CD14-positive monocyte (primary cell): ENCODE measurements at regions not wholly inside any gene's neighbourhood (a gene's known extent, or its start where the extent isn't known, plus 50 kb on each side); places are given as distances from the start of the nearest gene placed in this dataset.

Source experiments
- DNase-seq, 3 donors: peaks; one replicate each; pipeline ENCODE4 v3.0.0-alpha.2; 2011 to 2022
- H2AFZ ChIP-seq: 2 replicates; pipeline ENCODE4 v1.6.0; 2012; ENCODE audit warnings: mild to moderate bottlenecking, low read depth, low read length, inconsistent platforms; ENCODE audit not compliant: insufficient read depth, poor library complexity, severe bottlenecking
- H3K27ac ChIP-seq, 2 donors: 1 replicate in 1 of 2; 2 replicates in 1 of 2; pipeline ENCODE4 v1.5.1; 2012 to 2013; ENCODE audit warnings: low read length in 2 of 2, control low read depth in 1 of 2, inconsistent platforms in 1 of 2, low read depth in 1 of 2, mild to moderate bottlenecking in 1 of 2
- H3K27me3 ChIP-seq, 2 donors: one replicate each; pipeline versions ENCODE4 v1.6.0 to v1.6.1; 2011 to 2013; ENCODE audit warnings: low read length in 2 of 2; ENCODE audit not compliant: control insufficient read depth in 2 of 2, insufficient read depth in 2 of 2
- H3K36me3 ChIP-seq, 2 donors: replicated peaks in 1 of 2; 1 replicate in 1 of 2; 2 replicates in 1 of 2; pipeline versions ENCODE4 v1.5.1 to v1.6.1; 2012 to 2013; ENCODE audit warnings: low read length in 2 of 2, control low read depth in 1 of 2, inconsistent platforms in 1 of 2, mild to moderate bottlenecking in 1 of 2; ENCODE audit not compliant: insufficient read depth in 2 of 2, control insufficient read depth in 1 of 2
- H3K4me1 ChIP-seq, 2 donors: 1 replicate in 1 of 2; 2 replicates in 1 of 2; pipeline versions ENCODE4 v1.5.1 to v1.6.1; 2012 to 2013; ENCODE audit warnings: low read length in 2 of 2, control low read depth in 1 of 2, inconsistent platforms in 1 of 2, mild to moderate bottlenecking in 1 of 2, moderate library complexity in 1 of 2; ENCODE audit not compliant: insufficient read depth in 2 of 2, control insufficient read depth in 1 of 2
- H3K4me2 ChIP-seq: replicated peaks from 2 replicates; pipeline ENCODE3; 2012; ENCODE audit warnings: low read length, moderate library complexity, mild to moderate bottlenecking; ENCODE audit not compliant: poor library complexity, severe bottlenecking; ENCODE audit errors: extremely low read depth
- H3K4me3 ChIP-seq, 3 experiments: fragments of 200-600 bp in 1 of 3; sonication (generic) in 1 of 3; replicated peaks in 1 of 3; 1 replicate in 2 of 3; 2 replicates in 1 of 3; pipeline ENCODE4 v1.5.1; 2011 to 2013; ENCODE audit warnings: low read length in 3 of 3, mild to moderate bottlenecking in 3 of 3, control low read depth in 2 of 3, low read depth in 2 of 3, inconsistent platforms in 1 of 3, moderate library complexity in 1 of 3
- H3K79me2 ChIP-seq: 2 replicates; pipeline ENCODE4 v1.6.0; 2012; ENCODE audit warnings: mild to moderate bottlenecking, control low read depth, inconsistent platforms, low read length, moderate library complexity; ENCODE audit not compliant: insufficient read depth
- H3K9ac ChIP-seq: 2 replicates; pipeline ENCODE4 v1.6.0; 2017; ENCODE audit warnings: low read length, mild to moderate bottlenecking; ENCODE audit not compliant: insufficient read depth, poor library complexity, severe bottlenecking
- H3K9me3 ChIP-seq, 2 donors: replicated peaks in 1 of 2; 1 replicate in 1 of 2; 2 replicates in 1 of 2; pipeline versions ENCODE4 v1.5.1 to v1.6.1; 2012 to 2013; ENCODE audit warnings: low read length in 2 of 2, control low read depth in 1 of 2; ENCODE audit not compliant: control insufficient read depth in 1 of 2, insufficient read depth in 1 of 2
- H4K20me1 ChIP-seq: 2 replicates; pipeline ENCODE4 v1.6.0; 2012; ENCODE audit warnings: mild to moderate bottlenecking, low read length, control low read depth, moderate library complexity; ENCODE audit not compliant: insufficient read depth
- H3K27ac Mint-ChIP-seq, 7 donors: one replicate each; pipeline ENCODE4 v1.8.0; 2020; ENCODE audit warnings: mild to moderate bottlenecking in 7 of 7, mixed read lengths in 7 of 7, moderate library complexity in 6 of 7, inconsistent platforms in 2 of 7
- H3K27me3 Mint-ChIP-seq, 3 donors: one replicate each; pipeline ENCODE4 v1.8.0; 2021 to 2022; ENCODE audit warnings: low read depth in 3 of 3, mild to moderate bottlenecking in 3 of 3, mixed read lengths in 3 of 3, moderate library complexity in 3 of 3, inconsistent platforms in 1 of 3
- H3K36me3 Mint-ChIP-seq, 2 donors: one replicate each; pipeline ENCODE4 v1.8.0; 2020; ENCODE audit warnings: mixed read lengths in 2 of 2, inconsistent platforms in 1 of 2, mild to moderate bottlenecking in 1 of 2
- H3K4me1 Mint-ChIP-seq: one replicate; pipeline ENCODE4 v1.8.0; 2020; ENCODE audit warnings: mild to moderate bottlenecking, mixed read lengths
- H3K4me3 Mint-ChIP-seq, 2 donors: one replicate each; pipeline ENCODE4 v1.8.0; 2020; ENCODE audit warnings: mild to moderate bottlenecking in 2 of 2, mixed read lengths in 2 of 2, moderate library complexity in 1 of 2
- H3K9me3 Mint-ChIP-seq, 7 donors: one replicate each; pipeline ENCODE4 v1.8.0; 2020 to 2022; ENCODE audit warnings: mixed read lengths in 7 of 7, mild to moderate bottlenecking in 6 of 7, moderate library complexity in 6 of 7, inconsistent platforms in 2 of 7
- CTCF ChIP-seq: fragments of 200-600 bp; IDR thresholded peaks from one replicate; pipeline ENCODE4 v1.8.0; 2022; ENCODE audit warnings: antibody characterized with exemption, mild to moderate bottlenecking
- WGBS: methylation state at CpG from one replicate; pipeline ENCODE4 v1.1.5; 2013; ENCODE audit warnings: missing lambda C conversion rate; ENCODE audit not compliant: insufficient coverage; 5-methylcytosine and 5-hydroxymethylcytosine counted together
- intact Hi-C, 2 donors: fragments of 100-400 bp; cut with micrococcal nuclease; formaldehyde crosslinking; loops; one replicate each; pipeline versions ENCODE4 v1.15.0 to v1.15.1; 2023

GRCh38 chr13:89554801-89555200, 1792.7 kb upstream of the MIR17HG start:
- no peak overlapping the region for H2AFZ ChIP-seq
- intact Hi-C loops, result no loop called here
- no CpG with 5 or more reads among the region's 1 CpG for WGBS

GRCh38 chr13:89565476-89566100, 1781.9 kb upstream of the MIR17HG start:
- Mint-ChIP-seq H3K9me3 (peaks cover 0 to 5% (median 0%) of the 10 kb centered on the region in 7 donors), H3K4me3 (no peak overlapping the region), H3K27me3 (no peaks in the 10 kb centered on the region), H3K36me3 (no peaks in the 10 kb centered on the region), H3K4me1 (no peaks in the 10 kb centered on the region), H3K27ac (no peak overlapping the region)
- Histone ChIP-seq H3K4me1 (no peaks in the 10 kb centered on the region), H3K9ac (no peak overlapping the region), H2AFZ (no peak overlapping the region), H3K27me3 (no peaks in the 10 kb centered on the region), H3K4me2 (no peak overlapping the region), H4K20me1 (no peaks in the 10 kb centered on the region), H3K79me2 (no peaks in the 10 kb centered on the region), H3K27ac (no peak overlapping the region), H3K36me3 (no peaks in the 10 kb centered on the region), H3K9me3 (no peaks in the 10 kb centered on the region), H3K4me3 (no peak overlapping the region)
- TF ChIP-seq CTCF, result no peak
- no peak for DNase-seq
- intact Hi-C loops, result no loop called here
- WGBS, result no CpG with 5 or more reads among the region's 1 CpG

More at GRCh38 chr13:89554801-89555200, 1792.7 kb upstream of the MIR17HG start:
- no peak overlapping the region for H3K9ac ChIP-seq
- no peak for DNase-seq
- H3K4me3 Mint-ChIP-seq, result no peak overlapping the region
- H4K20me1 ChIP-seq, result no peaks in the 10 kb centered on the region
- TF ChIP-seq CTCF, result no peak
- H3K36me3 Mint-ChIP-seq, result no peaks in the 10 kb centered on the region
- H3K9me3 ChIP-seq, result peaks cover 0 to 5% of the 10 kb centered on the region in 2 donors
- no peak overlapping the region for H3K4me2 ChIP-seq
- H3K27ac Mint-ChIP-seq, result no peak overlapping the region
- H3K4me1 ChIP-seq, result no peaks in the 10 kb centered on the region
- no peaks in the 10 kb centered on the region for H3K36me3 ChIP-seq
- no peaks in the 10 kb centered on the region for H3K27me3 ChIP-seq
- no peaks in the 10 kb centered on the region for H3K79me2 ChIP-seq
- H3K27me3 Mint-ChIP-seq, result no peaks in the 10 kb centered on the region
- no peak overlapping the region for H3K27ac ChIP-seq
- no peak overlapping the region for H3K4me3 ChIP-seq
- H3K9me3 Mint-ChIP-seq, result peaks cover 0 to 12% (median 4%) of the 10 kb centered on the region in 7 donors
- no peaks in the 10 kb centered on the region for H3K4me1 Mint-ChIP-seq
